Lower leg skin (tissue), 3 donors: ENCODE measurements at regions not wholly inside any gene's neighbourhood (a gene's known extent, or its start where the extent isn't known, plus 50 kb on each side); places are given as distances from the start of the nearest gene placed in this dataset.

Source experiments
- CTCF ChIP-seq, 3 donors: fragments of 450-650 bp; IDR thresholded peaks; one replicate each; pipeline ENCODE4 v1.5.1; 2016; ENCODE audit warnings: antibody characterized with exemption in 3 of 3, mild to moderate bottlenecking in 3 of 3, moderate library complexity in 2 of 3
- POLR2A ChIP-seq, 2 donors: fragments of 450-650 bp; IDR thresholded peaks; one replicate each; pipeline ENCODE4 v1.6.1; 2016 to 2017; ENCODE audit warnings: antibody characterized with exemption in 2 of 2, mild to moderate bottlenecking in 1 of 2, moderate library complexity in 1 of 2

GRCh38 chr5:87951661-87952060, 317.0 kb downstream of the TMEM161B start:
- no peak for TF ChIP-seq CTCF (IDR thresholded peaks at IDR 0.05)
- no peak for TF ChIP-seq POLR2A (IDR thresholded peaks at IDR 0.05)
